Thyroid gland (tissue), 4 donors: ENCODE measurements at regions not wholly inside any gene's neighbourhood (a gene's known extent, or its start where the extent isn't known, plus 50 kb on each side); places are given as distances from the start of the nearest gene placed in this dataset.

Experiments used
- CTCF ChIP-seq, 6 experiments: fragments of 200-600 bp in 3 of 6; fragments of 450-650 bp in 3 of 6; sonication (generic) in 3 of 6; IDR thresholded peaks; one replicate each; pipeline ENCODE4 v1.5.1; 2016 to 2019; ENCODE audit warnings: antibody characterized with exemption in 6 of 6, mild to moderate bottlenecking in 2 of 6, inconsistent platforms in 1 of 6, moderate library complexity in 1 of 6
- POLR2A ChIP-seq, 2 donors: fragments of 450-650 bp; IDR thresholded peaks; one replicate each; pipeline ENCODE4 v1.6.1; 2017; ENCODE audit warnings: antibody characterized with exemption in 2 of 2, mild to moderate bottlenecking in 2 of 2, moderate library complexity in 1 of 2

GRCh38 chr5:18990852-18991251 is 997.1 kb downstream of the CDH18 start:
- TF ChIP-seq CTCF (IDR thresholded peaks at IDR 0.05), result no peak
- no peak for TF ChIP-seq POLR2A (IDR thresholded peaks at IDR 0.05)
